Kidney (tissue), 13 donors: ENCODE measurements at regions not wholly inside any gene's neighbourhood (a gene's known extent, or its start where the extent isn't known, plus 50 kb on each side); places are given as distances from the start of the nearest gene placed in this dataset.

ENCODE experiments used
- DNase-seq, 5 donors: peaks; one replicate each; pipeline ENCODE4 v3.0.0-alpha.2; 2013 to 2020
- FAIRE-seq: peaks from 2 replicates; lab custom pipeline; 2012; peaks lifted over from hg19 to GRCh38; lab: Jason Lieb, UNC
- H3K27ac ChIP-seq, 2 donors: one replicate each; pipeline ENCODE4 v1.7.0; 2013; ENCODE audit warnings: low read depth in 2 of 2, low read length in 2 of 2, inconsistent platforms in 1 of 2
- H3K27me3 ChIP-seq: one replicate; pipeline ENCODE4 v1.7.1; 2013; ENCODE audit warnings: low read length, inconsistent platforms; ENCODE audit not compliant: control insufficient read depth, insufficient read depth
- H3K36me3 ChIP-seq, 3 donors: one replicate each; pipeline versions ENCODE4 v1.7.0 to v1.7.1; 2013; ENCODE audit warnings: low read length in 3 of 3, control low read depth in 1 of 3, inconsistent platforms in 1 of 3; ENCODE audit not compliant: insufficient read depth in 3 of 3, control insufficient read depth in 2 of 3
- H3K4me1 ChIP-seq, 3 donors: one replicate each; pipeline versions ENCODE4 v1.7.0 to v1.7.1; 2013; ENCODE audit warnings: low read length in 3 of 3, inconsistent platforms in 1 of 3, low read depth in 1 of 3; ENCODE audit not compliant: control insufficient read depth in 2 of 3, insufficient read depth in 2 of 3
- H3K4me3 ChIP-seq, 3 donors: one replicate each; pipeline versions ENCODE4 v1.7.0 to v1.8.1; 2013; ENCODE audit warnings: low read length in 3 of 3, control low read depth in 1 of 3, inconsistent platforms in 1 of 3
- H3K9ac ChIP-seq, 3 donors: one replicate each; pipeline versions ENCODE4 v1.7.0 to v1.7.1; 2013; ENCODE audit warnings: low read length in 3 of 3, control low read depth in 1 of 3, inconsistent platforms in 1 of 3
- H3K9me3 ChIP-seq, 3 donors: one replicate each; pipeline versions ENCODE4 v1.7.0 to v1.7.1; 2013; ENCODE audit warnings: low read length in 3 of 3, control low read depth in 1 of 3, inconsistent platforms in 1 of 3; ENCODE audit not compliant: control insufficient read depth in 2 of 3, insufficient read depth in 1 of 3
- CTCF ChIP-seq: IDR thresholded peaks from 3 replicates; pipeline ENCODE4 v1.5.1; 2012; ENCODE audit warnings: mild to moderate bottlenecking, moderate library complexity, borderline replicate concordance; ENCODE audit not compliant: insufficient read depth; ENCODE audit errors: extremely low read depth
- intact Hi-C: fragments of 100-400 bp; cut with DNase I; formaldehyde crosslinking; loops from one replicate; pipeline ENCODE4 v1.11.1; 2022
- donor health status: control.
- donor health status: control.
- donor health status: control.
- donor health status: control.
- donor health status: control.
- donor health status: DM: yes; HTN: yes; CAD: no.
- donor health status: Normal renal cell carcinoma (clear cell type).

- DNase-seq (no peak), FAIRE-seq (no peak)
- Histone ChIP-seq H3K36me3 (no peaks in the 10 kb centered on the region), H3K4me3 (no peak overlapping the region), H3K9ac (no peak overlapping the region), H3K9me3 (no peaks in the 10 kb centered on the region), H3K27ac (no peak overlapping the region), H3K4me1 (no peaks in the 10 kb centered on the region), H3K27me3 (no peaks in the 10 kb centered on the region)
- intact Hi-C loops = no loop called here
- TF ChIP-seq CTCF = no peak
Measured at GRCh38 chr10:128499486-128499885, 373.3 kb upstream of the MKI67 start.

GRCh38 chr10:128499956-128500355 lies 373.7 kb upstream of the MKI67 start:
- TF ChIP-seq CTCF = no peak
- no peak for DNase-seq
- Histone ChIP-seq H3K27ac (no peak overlapping the region), H3K4me3 (no peak overlapping the region), H3K36me3 (no peaks in the 10 kb centered on the region), H3K4me1 (no peaks in the 10 kb centered on the region), H3K9me3 (no peaks in the 10 kb centered on the region), H3K27me3 (no peaks in the 10 kb centered on the region), H3K9ac (no peak overlapping the region)
- no peak for FAIRE-seq
- intact Hi-C loops = no loop called here

GRCh38 chr10:128500642-128501041 lies 374.4 kb upstream of the MKI67 start:
- TF ChIP-seq CTCF = no peak
- H3K9me3 ChIP-seq = no peaks in the 10 kb centered on the region
- intact Hi-C loops = no loop called here
- DNase-seq (no peak), FAIRE-seq (no peak)
- H3K27ac ChIP-seq = no peak overlapping the region
- H3K9ac ChIP-seq = no peak overlapping the region
- no peaks in the 10 kb centered on the region for H3K36me3 ChIP-seq
- H3K27me3 ChIP-seq = no peaks in the 10 kb centered on the region
- H3K4me3 ChIP-seq = no peak overlapping the region
- H3K4me1 ChIP-seq = no peaks in the 10 kb centered on the region

- H3K9me3 ChIP-seq = peaks cover 0 to 3% (median 0%) of the 10 kb centered on the region in 3 donors
- H3K27ac ChIP-seq = no peak overlapping the region
- H3K4me1 ChIP-seq = no peaks in the 10 kb centered on the region
- no peak overlapping the region for H3K9ac ChIP-seq
- intact Hi-C loops = no loop called here
- H3K4me3 ChIP-seq = no peak overlapping the region
- DNase-seq (no peak), FAIRE-seq (no peak)
- TF ChIP-seq CTCF = no peak
- no peaks in the 10 kb centered on the region for H3K36me3 ChIP-seq
- H3K27me3 ChIP-seq = no peaks in the 10 kb centered on the region
Measured at GRCh38 chr10:128505346-128505745, 379.1 kb upstream of the MKI67 start.
